ENCODE measurements at regions not wholly inside any gene's neighbourhood (a gene's known extent, or its start where the extent isn't known, plus 50 kb on each side); places are given as distances from the start of the nearest gene placed in this dataset.

DNA sequence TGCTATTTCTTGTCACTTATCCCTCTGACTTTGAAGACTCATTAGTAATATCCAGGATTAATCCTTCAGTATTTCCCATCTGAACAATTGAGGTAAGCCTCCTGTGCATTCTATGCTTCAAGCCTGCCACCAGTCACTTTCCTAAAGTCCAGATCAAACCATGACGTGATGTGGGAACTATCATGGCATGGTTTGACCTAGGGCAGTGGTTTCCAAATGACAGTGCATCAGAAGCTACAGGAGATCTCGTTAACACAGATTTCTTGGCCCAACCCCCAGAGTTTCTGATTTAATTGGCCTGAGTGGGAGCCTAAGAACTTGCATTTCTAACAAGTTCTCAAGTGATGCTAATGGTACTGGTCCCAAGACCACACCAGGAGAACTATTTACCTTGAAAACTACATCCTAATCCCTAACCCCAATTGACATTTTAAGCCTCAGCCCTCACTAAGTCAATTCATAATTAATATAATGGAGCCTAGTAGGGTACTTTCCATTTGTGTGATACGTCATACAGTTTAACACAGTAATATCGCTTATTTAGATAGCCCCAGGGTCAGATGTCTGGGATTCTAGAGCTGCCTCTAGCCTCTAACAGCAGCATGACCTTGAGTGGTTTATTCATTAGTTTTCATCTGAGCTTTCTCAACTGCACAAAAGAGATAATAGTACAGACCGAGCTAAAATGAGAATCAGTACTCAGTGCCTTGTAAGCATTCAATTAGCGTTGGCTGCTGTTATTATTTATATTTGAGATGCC lies 907.6 kb downstream of the TFAP2A start:
- DNase-seq = no peak
- Histone ChIP-seq H3K4me1 (ENCODE audit: control insufficient read depth in 1 of 2, insufficient read depth in 2 of 2, low read length in 2 of 2) (no peaks in the 10 kb centered on the region), H3K9ac (ENCODE audit: insufficient read depth, low read length, poor library complexity, severe bottlenecking) (no peak overlapping the region), H4K20me1 (ENCODE audit: insufficient read depth, low read length) (no peaks in the 10 kb centered on the region), H3K4me2 (replicated peaks; ENCODE audit: extremely low read depth, low read length, poor library complexity, severe bottlenecking) (no peak overlapping the region), H3K36me3 (replicated peaks in 1 of 2; ENCODE audit: control insufficient read depth in 1 of 2, insufficient read depth in 2 of 2, low read length in 2 of 2) (no peaks in the 10 kb centered on the region), H3K9me3 (replicated peaks in 1 of 2; ENCODE audit: control insufficient read depth in 1 of 2, insufficient read depth in 1 of 2, low read length in 2 of 2) (no peaks in the 10 kb centered on the region), H3K79me2 (ENCODE audit: insufficient read depth, low read length) (no peaks in the 10 kb centered on the region), H3K27ac (ENCODE audit: low read depth in 1 of 2, low read length in 2 of 2) (no peak overlapping the region), H2AFZ (ENCODE audit: insufficient read depth, low read depth, low read length, poor library complexity, severe bottlenecking) (no peak overlapping the region), H3K4me3 (replicated peaks in 1 of 3; ENCODE audit: low read depth in 2 of 3, low read length in 3 of 3) (no peak overlapping the region), H3K27me3 (ENCODE audit: control insufficient read depth in 2 of 2, insufficient read depth in 2 of 2, low read length in 2 of 2) (no peaks in the 10 kb centered on the region)
- Mint-ChIP-seq H3K9me3 (peaks cover 0 to 9% (median 1%) of the 10 kb centered on the region in 7 donors), H3K36me3 (no peaks in the 10 kb centered on the region), H3K27me3 (ENCODE audit: low read depth in 3 of 3) (peaks cover 0 to 1% (median 0%) of the 10 kb centered on the region in 3 donors), H3K4me3 (no peak overlapping the region), H3K27ac (no peak overlapping the region), H3K4me1 (no peaks in the 10 kb centered on the region)
- intact Hi-C loops (cut with micrococcal nuclease) = no loop called here
- 93% methylated on average over 3 of the region's 6 CpGs for WGBS (ENCODE audit: insufficient coverage)
- no peak for TF ChIP-seq CTCF (IDR thresholded peaks at IDR 0.05)

GRCh38 chr6:9504191-9504590 lies 910.7 kb downstream of the TFAP2A start:
- Histone ChIP-seq H3K9ac (ENCODE audit: insufficient read depth, low read length, poor library complexity, severe bottlenecking) (no peak overlapping the region), H3K9me3 (replicated peaks in 1 of 2; ENCODE audit: control insufficient read depth in 1 of 2, insufficient read depth in 1 of 2, low read length in 2 of 2) (peaks cover 4 to 10% of the 10 kb centered on the region in 2 donors), H3K4me1 (ENCODE audit: control insufficient read depth in 1 of 2, insufficient read depth in 2 of 2, low read length in 2 of 2) (no peaks in the 10 kb centered on the region), H2AFZ (ENCODE audit: insufficient read depth, low read depth, low read length, poor library complexity, severe bottlenecking) (no peak overlapping the region), H3K36me3 (replicated peaks in 1 of 2; ENCODE audit: control insufficient read depth in 1 of 2, insufficient read depth in 2 of 2, low read length in 2 of 2) (no peaks in the 10 kb centered on the region), H3K27me3 (ENCODE audit: control insufficient read depth in 2 of 2, insufficient read depth in 2 of 2, low read length in 2 of 2) (no peaks in the 10 kb centered on the region), H3K27ac (ENCODE audit: low read depth in 1 of 2, low read length in 2 of 2) (no peak overlapping the region), H3K4me3 (replicated peaks in 1 of 3; ENCODE audit: low read depth in 2 of 3, low read length in 3 of 3) (no peak overlapping the region), H3K79me2 (ENCODE audit: insufficient read depth, low read length) (no peaks in the 10 kb centered on the region), H4K20me1 (ENCODE audit: insufficient read depth, low read length) (no peaks in the 10 kb centered on the region), H3K4me2 (replicated peaks; ENCODE audit: extremely low read depth, low read length, poor library complexity, severe bottlenecking) (no peak overlapping the region)
- no peak overlapping the region for H3K27ac Mint-ChIP-seq
- WGBS (ENCODE audit: insufficient coverage) = 100% methylated on average over 1 of the region's 2 CpGs
- H3K9me3 Mint-ChIP-seq = peaks cover 0 to 16% (median 3%) of the 10 kb centered on the region in 7 donors
- no peaks in the 10 kb centered on the region for H3K36me3 Mint-ChIP-seq
- no peaks in the 10 kb centered on the region for H3K4me1 Mint-ChIP-seq
- intact Hi-C loops (cut with micrococcal nuclease) = no loop called here
- no peak overlapping the region for H3K4me3 Mint-ChIP-seq
- TF ChIP-seq CTCF (IDR thresholded peaks at IDR 0.05) = no peak
- peaks cover 0 to 4% (median 0%) of the 10 kb centered on the region in 3 donors for H3K27me3 Mint-ChIP-seq (ENCODE audit: low read depth in 3 of 3)
- DNase-seq = no peak
